ENCODE measurements at regions not wholly inside any gene's neighbourhood (a gene's known extent, or its start where the extent isn't known, plus 50 kb on each side); places are given as distances from the start of the nearest gene placed in this dataset.

DNA sequence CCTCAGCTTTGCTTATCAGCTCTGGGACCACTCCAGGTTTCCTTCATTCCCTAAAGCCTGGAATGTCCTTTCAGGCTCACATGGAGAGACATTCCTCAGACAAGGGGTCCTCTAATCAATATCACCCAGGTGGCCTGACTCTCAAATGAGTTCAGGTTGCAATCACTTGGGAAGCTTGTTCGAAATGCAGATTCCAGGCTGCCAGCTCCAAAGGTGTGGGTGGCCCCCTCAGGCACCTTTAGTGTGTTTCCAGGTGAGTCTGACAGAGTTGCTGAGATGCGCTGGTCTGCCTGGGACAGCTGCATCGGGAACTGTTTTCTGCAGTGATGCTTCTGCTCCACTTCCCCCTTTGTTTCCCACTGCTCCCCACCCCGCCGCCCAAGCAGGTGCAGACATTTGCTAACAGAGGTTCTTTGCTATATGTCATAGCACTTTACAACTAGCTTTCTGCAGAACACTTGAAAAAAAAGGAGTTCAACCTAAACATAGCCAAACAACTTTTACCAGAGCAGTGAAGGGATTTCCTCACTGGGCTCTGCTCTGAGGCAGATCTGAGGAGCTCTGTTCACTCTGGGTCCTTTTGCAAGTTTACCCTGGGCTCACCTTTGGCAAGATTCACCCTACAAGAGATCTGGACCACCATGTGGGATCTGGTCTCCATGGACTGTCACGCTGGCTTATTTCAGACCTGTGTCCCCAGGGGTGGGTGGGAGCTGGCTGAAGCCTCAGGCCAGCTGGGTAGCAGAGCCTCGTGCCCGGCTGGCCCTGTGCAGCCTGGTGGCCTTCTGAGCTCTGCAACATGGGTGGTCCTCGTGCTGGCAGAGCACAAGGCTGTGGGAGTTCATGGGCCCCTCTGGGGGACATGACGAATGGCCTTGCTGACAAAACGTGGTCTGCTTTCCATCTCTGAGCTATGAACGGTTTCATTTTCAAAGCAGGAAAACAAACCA, 539.6 kb downstream of the CCDC171 start:
- DNase-seq (ENCODE audit: low read depth): no peak

DNA sequence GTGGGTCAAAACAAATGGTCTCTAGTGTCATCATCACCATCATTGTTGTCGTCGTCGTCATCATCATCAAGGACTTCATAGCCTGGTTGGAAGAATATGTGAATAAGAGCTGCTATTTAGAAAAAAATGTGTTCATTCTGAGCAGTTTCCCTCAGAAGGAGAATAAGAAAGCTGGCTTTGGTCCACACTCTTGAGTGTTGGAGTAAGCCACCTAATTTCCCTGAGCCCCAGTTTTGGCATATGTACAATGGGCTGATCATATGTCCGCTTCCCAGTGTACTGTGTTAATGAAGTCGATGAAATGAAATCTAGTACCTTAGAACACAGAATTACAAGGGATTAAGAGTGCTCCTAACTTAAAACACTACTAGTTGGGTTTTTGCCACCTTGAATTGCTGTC, 545.5 kb downstream of the CCDC171 start:
- DNase-seq (ENCODE audit: low read depth): no peak

DNA sequence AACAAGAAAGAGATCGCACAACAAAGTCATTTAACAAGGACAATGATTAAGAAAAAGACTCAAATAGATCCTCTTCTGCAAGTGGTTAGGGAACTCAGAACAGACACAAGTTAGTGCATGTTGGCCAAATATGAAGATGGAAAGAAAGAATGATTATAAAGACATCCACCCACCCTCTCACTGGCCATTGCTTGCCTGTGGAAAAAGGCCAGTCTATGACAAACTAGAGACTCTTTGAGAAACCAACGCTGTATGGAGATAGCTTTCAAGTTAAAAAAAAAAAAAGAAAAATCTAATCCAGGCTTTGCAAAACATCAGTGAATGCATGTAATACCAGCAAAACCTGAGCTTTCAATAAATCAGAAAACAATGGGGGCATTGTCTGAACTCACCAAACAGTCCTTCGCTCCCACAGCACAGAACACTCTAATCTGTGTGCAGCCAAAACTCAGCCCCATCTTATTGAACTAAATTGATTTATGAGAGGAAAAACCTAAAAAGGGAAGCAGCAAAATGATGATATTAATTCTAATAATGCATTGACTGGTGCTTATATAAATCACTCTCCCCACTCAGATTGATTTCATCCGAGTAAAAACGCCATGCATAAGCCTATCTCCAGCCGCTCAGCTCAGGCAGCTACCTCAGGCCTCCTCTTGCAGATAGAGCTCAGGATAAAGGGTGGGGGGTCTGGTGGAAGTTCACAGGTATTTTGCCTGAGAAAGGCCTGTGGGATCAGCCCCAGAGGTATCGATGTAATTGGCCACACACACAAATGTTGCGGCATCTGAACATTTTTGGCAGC, 547.1 kb downstream of the CCDC171 start:
- DNase-seq (ENCODE audit: low read depth): no peak

DNA sequence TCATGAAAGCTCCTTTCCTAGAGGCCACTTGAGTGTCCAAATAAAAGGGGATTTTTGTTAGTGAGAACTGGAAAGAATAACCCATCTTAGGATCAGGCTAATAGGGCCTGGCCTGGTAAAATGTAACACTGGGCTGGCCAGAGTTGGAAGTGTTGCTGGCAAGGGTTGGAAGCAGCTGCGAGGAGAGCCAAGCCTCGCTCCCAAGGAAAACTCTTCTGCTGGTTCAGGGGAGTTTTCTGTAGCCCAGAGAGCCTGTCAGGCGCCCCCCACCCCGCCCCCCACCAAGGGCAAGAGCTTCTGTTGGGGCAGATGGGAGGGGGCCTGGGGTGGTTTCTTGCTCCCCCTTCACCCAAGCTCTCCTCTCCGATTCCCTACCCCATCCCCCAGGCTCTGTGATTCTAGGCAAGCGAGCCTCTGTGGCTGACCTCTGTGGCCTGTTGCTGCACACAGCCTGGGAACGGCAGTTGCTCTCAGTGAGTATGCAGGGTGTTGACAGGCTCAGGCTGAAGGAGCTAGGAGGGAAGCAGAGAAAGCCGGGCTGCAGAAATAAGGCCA, 547.8 kb downstream of the CCDC171 start:
- DNase-seq (ENCODE audit: low read depth): no peak

DNA sequence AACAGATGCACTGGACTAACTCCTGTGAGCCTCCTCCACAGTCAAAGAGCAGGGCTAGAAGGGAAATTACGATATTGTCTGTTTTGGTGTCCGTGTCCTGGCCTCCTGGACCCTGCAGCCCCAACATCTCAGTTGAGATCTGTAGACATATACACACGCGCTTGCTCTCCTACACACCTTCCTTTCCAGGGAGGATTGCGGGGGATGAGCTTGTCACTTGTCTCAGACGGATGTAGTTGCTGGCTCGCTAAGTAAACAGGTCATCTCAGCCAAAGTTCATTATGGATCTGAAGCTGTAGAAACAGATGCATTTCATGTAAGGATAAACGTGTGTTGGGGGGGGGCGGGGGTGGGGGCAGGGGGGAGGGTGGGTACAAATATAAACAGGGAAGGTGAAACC, 549.3 kb downstream of the CCDC171 start:
- DNase-seq (ENCODE audit: low read depth): no peak

DNA sequence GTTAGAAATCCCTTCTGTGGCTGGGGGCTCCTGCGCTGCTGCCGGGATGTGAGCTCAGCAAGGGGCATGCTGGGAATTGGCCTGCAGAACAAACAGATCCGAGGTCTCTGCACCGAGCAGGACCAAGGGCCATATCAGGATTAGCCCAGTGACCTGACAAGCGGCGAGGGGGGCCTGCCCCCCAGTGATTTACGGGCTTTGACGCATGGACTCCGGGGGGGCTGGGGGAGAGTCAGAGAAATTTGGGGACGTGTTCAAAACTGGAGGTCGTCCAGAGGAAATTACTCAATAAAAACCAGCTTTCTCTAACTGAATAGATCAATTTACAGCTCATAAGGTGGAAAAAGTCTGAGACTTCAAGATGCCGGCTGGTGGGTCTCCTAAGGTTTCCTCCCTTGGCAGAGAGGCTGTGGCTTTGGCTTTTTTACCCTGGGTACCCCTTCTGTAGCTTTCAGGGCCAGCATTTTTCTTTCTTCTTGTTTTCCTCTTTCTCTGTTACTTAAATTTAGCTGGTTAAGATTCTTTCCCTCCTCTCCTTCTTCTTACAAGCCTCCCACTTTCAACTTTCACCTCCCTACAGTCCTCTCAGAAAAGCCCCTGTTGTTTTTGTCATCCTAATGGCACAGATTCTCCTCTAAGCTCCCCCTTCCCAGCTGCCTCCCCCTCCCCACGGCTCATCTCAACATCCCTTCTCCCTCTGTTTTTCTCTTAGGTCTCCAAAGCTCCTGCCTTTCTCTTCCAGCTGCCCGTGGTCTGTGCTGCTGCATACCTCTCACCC, 551.0 kb downstream of the CCDC171 start:
- DNase-seq (ENCODE audit: low read depth): no peak

DNA sequence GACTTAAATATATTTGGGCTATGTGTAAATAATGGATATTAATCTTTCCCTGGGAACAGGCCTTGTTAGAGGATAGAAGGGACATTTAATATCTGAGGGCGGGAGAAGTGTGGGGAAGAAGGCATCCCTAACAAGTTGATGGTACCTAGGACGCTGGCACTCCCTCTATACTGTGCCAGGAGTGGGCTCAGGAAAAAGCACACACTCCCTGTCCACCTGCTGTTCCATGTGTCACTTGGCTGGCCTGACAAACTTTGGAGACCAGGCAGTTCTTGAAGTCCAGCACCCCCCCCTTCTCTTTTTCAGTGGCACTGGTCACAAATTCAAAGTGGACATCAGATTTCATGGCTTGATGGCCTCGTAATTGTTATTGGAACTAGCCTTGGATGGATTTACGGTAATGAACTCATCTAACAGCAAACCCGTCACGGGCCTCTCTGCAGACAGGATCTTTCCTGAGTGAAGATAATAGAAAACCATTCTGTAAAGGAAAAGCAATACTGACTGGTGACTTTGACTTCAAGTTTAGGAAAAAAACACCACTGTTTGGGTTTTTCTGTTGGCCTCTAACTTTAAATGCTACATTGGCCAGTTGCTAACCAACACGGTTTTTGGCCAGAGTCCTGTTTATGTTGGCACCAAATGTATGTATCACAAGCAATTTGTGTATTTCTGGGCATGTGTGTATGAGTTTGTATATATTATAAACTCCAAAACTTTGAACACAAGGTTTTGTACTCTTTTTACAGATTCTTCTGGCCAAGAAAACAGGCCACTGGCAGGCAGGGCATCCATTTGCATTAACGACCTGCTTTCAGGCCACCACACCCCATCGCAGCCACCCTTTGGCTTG, 552.6 kb downstream of the CCDC171 start:
- DNase-seq (ENCODE audit: low read depth): no peak

DNA sequence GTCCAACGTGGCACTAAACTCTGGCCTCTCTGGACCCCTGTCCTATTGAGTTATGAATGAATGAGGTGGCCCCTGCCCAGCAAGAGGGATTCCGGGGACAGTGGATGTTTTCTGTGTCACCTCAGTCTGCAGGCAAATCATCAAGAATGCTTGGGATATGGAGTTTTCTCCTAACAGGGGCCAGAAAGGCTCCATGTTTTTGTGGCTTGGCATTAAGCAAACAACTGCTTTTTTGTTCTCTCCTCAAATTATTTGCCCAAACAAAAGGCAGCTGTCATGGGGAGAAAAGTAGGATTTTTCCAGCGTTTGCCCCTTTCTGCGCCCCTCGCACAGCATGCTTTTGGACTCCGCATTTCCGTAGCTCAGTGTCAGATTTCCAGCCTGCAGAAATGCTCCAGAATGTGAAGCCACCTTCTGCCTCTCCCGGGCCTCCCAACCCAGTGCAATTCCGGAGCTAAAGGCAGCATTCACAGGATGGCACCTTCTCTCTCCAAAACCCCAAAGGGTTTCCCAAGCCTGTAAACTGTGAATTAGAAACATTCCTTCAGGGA, 553.3 kb downstream of the CCDC171 start:
- no peak for DNase-seq (ENCODE audit: low read depth)

DNA sequence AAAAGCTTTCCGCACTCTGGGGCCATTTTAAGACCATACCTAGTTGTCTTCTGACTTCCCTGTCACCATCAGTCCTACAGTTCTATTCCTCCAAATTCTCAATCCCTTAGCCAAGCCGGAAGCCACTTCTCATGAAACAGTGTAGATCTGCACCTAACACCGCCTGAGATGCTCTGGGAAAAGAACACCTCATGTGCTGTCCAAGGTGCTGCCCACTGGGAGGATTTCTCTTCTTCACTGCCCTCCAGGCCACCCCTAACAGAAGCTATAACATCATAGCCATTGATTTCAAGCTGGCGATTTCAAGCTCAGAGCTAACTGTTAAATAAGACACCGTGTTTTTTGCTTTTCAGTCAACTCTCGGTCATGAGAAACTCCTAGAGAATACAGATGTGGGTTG, 559.3 kb downstream of the CCDC171 start:
- no peak for DNase-seq (ENCODE audit: low read depth)

DNA sequence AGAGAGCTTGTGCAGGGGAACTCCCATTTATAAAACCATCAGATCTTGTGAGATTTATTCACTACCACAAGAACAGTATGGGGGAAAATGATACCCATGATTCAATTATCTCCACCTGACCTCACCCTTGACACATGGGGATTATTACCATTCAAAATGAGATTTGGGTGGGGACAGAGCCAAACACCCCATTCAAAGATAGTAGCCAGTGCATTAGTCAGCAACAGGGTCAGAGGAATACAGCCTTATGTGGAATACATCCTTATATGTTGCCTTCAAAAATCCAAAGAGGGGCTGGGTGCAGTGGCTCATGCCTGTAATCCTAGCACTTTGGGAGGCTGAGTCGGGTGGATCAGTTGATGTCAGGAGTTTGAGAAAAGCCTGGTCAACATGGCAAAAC, 563.2 kb downstream of the CCDC171 start:
- DNase-seq (ENCODE audit: low read depth): no peak

DNA sequence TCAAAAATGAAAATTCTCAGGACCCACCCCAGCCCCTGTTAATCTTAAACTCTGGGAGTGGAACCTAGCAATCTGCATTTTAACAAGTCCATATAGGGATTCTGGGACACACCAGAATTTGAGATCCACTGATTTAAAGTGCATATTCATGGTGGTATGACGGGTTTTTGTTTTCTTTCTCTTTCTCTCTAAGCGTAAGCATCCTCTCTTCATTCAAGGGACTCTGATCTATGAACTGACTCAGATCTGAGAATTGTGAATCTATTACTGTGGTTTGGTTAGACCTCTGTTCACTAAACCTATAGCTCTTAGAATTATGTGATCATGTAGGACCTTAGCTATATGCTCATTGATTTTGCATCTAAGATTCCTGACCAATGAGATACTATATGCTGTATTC, 565.2 kb downstream of the CCDC171 start:
- no peak for DNase-seq (ENCODE audit: low read depth)

DNA sequence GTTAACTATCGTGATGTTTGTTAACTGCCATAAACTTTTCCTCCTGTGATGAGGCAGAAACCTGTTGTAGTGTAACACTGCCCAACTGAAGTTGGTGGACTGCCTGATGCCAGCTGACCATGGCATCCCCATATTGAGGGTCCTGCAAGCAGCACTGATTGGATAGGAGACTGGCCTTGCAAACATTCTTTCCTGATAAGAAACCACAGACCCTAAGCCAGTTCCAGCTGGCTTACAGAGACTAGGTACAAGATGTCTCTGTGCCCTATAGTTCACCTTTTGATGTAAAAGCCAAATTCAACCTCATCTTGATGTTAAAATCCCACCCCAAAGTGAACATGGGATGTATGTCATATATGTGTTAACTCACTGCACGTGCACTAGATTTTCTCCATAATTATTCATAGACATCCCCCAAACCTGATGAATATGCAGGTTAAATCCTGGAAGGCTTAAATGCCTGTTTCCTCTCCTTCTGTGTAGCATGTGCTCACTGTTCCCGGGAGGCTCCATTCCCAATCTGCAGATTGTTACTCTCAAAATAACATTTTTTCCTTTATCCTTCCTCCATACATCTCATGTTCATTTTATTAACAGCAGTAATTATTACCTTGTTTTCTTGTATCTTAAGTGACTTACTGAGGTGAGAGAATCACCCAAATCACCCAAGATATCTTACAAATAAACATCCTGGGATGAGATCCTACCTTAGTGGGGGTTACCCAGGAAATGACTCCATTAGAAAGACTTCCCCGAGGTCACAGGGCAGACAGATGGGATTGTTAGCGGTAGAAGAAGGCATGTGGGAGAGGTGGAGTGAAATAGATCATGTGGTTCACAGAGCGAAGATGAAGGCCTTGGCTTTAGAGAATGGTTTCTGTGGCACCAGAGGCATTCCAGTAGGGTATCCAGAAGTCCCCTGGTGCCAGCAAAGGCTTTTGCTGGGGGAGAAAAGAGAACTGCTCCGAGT, 566.7 kb downstream of the CCDC171 start:
- peak; percentile 88 for DNase-seq (ENCODE audit: low read depth)

DNA sequence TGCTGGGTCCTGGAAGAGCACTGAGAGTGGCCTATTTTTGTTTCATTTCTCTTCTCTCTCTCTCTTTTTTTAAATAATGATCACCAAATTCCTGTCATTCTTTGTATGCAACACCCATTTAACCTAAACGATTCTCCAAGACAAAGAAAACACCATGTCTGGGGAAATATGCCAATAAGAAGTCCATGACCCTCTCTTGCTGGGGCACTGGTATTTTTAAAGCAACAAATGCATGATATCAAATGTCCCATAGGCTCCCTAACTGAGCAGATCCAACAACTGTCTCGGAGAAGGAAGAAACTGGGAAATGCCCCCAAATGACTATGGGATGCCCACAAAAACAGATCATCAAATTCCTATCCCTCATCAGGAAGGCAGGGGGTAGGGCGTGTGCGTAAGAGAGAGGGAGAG, 567.4 kb downstream of the CCDC171 start:
- peak; percentile 57 for DNase-seq (ENCODE audit: low read depth)

DNA sequence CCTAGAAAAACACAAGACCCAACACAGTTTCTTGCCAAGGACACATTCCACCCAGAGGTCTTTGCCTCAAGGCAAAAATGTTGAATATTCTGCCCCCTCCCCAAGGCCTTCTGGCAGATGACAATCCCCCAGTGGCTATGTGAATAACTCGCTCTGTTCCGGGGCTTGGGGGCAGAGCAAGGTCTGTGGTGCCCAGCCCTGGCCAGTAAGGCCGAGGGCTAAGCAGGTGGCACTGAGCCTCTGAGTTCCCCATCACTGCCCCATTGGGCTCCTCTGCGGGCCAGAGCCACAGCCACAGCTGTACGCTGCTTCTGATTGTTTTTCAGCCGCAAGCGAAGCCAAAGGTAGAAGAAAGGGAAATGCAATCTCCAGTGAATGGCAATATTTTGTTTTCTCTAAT, 567.9 kb downstream of the CCDC171 start:
- no peak for DNase-seq (ENCODE audit: low read depth)

DNA sequence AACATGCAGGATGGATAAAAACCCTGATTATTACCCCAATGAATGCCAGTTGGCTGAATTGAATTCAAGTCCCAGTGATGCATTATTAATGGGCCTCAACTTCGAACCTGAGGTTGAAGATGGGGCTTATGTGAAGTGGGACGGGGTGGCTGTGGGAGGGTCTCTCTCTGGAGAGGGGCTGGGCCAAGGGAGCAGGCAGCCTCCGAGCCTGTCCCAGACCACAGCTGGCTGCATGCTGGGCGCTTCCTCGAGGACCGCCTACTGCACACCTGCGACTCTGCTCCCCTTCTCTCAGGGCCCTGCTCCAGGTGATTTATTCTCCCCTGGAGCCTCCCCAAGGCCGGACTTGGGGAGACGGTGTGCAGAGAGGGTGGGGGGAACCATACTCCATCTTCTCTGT, 568.3 kb downstream of the CCDC171 start:
- DNase-seq (ENCODE audit: low read depth): no peak

DNA sequence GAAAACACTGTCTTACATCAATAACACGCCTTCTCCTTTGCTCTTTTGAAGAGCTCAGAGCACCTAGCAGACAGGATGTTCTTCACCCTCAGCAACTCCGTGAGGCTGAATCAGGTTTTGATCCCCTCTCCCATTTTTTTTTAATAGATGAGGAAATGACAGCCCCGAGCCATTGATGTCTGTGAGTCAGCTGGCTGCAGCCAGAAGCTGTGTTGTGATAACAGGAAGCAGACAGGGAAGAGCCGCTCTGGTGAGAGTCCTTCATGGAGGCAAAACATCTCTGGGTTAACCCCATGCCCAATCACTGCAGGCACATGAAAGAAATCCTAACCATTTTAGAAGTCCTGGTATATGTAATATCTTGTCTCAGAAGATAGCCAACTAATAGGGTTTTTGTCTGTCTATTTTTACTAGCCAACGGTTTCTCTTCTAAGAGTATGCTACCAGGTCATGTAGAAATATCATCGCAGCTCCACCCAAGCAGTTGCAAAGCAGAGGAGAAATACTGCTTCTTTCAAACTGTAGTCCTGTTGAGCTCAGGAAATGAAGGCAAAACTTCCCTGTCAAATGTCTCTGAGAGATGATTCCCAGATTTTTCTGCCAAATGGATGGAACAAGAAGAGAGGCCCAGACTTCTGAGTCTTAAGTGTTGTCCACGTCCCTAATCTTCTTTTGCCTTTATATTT, 568.9 kb downstream of the CCDC171 start:
- peak; percentile 65 for DNase-seq (ENCODE audit: low read depth)

DNA sequence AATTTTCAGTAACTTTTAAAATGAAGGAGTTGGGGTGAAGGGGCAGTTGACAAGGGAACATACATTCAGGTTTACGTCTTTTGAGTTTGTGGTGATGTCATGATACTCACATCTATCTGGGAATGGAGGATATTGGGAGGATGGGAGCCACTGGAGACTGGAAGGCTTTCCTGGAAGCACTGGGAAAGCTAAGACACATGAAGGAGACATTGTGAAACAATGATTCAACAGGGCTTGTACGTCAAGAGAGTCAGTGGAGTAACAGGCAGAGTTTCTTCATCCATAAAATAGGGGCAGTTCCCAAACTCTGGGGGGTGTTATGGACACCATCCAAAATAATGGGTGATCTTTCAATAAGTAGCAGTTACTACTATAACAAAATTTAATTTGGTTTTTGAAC, 572.8 kb downstream of the CCDC171 start:
- DNase-seq (ENCODE audit: low read depth): no peak

DNA sequence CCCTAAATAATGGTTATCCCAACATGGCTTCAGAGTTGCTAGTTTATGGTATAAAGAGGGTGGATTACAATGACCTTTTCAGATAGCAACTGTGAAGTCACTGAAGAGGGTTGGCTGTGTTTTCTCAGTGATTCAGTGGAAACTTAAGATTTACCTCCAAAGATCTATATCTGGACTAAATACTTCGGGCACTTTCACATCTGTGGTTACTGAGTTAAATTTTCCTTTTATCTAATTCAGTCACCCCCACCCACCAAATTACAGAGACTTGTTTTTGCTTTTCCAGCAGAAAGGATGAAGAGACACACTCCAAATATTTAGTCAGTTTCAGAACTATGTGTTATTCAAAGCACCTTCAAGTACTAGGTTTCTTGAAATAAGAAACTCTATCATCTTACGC, 573.2 kb downstream of the CCDC171 start:
- DNase-seq (ENCODE audit: low read depth): peak; percentile 66

DNA sequence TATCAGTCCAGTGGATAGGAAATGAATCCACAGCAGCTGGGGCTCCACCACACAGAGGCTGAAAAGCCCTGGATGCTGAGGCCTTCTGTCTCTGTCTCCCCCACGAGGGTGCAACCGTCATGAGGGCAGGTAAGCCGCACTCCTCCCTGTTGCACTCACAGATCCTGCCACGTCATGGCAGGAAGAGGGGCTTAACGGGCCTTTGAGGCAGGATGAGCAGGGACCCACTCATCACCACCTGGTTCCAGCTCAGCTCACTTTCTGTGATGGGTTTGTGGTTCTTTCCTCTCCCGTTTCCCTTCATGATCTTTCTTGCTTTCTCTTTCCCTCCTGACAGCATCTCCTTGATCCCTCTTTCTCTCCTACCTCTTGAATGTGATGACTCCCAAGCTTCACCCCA, 575.2 kb downstream of the CCDC171 start:
- DNase-seq (ENCODE audit: low read depth): no peak
